Hematopoietic multipotent progenitor cell (in vitro differentiated cells): ENCODE measurements at regions not wholly inside any gene's neighbourhood (a gene's known extent, or its start where the extent isn't known, plus 50 kb on each side); places are given as distances from the start of the nearest gene placed in this dataset.
"Not testable (repeated sequence)": the region's sequence is repeated elsewhere in the genome, so short reads cannot be mapped to it uniquely, and the experiment has no call there.

Experiments
- DNase-seq, 3 donors: peaks; one replicate each; pipeline ENCODE4 v3.0.0-alpha.2; 2011 to 2015; ENCODE audit warnings: low read depth in 2 of 3, low spot score in 2 of 3

- no peak for DNase-seq
These were observed 257.1 kb upstream of the ZFP64 start for GRCh38 chr20:52448513-52449232.

DNA sequence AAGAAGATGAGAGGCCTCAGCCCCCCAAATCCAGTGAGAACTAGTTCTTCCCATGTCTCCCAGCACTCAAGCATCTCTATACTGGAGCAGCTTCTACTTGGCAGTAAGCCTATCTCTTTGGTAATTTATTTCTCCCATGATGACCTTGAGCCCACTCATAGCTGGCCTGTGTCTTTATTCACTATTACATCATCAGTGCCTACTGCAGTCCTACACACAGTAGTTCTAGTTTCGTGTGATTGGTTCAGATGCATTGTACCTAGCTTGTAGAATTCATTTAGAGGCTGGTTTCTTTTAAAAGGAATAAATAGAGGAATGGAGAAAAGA, 255.6 kb upstream of the ZFP64 start:
- no peak for DNase-seq

DNA sequence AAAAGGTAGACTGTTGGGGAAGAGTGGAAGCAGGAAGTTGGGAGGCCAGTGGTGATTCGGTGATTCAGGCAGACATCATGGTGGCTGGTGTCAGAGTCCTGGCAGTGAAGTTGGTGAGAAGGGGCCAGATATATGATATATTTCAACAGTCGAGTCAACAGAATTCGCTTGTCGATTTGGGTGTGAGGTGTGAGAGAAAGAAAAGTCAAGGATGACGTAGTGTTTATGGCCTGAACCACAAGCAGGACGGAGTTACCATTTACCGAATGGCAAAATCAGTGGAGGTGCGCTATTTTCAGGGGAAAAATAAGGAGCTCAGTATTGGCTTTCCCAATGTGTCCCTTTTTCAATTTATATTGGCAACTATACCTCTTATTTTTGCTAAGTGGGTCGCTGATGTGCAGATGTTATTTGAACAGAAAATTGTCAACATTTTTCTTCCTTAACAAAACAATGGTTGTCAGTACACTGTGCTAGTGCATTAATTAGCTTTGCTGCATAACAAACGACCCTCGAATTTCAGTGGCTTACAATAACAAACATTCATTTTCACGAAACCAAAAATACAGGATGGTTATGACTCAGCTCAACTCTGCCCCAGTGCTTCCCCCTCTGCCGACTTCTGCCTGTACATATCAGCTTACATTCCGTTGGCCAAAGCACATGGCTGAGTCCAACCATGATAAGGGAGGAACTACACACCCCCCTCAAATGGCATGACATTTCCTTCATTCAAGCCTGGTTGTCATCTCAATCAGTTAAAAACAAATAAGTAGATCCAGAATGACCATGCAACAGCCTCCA, 255.0 kb upstream of the ZFP64 start:
- no peak for DNase-seq

GRCh38 chr20:52444455-52444854, 252.9 kb upstream of the ZFP64 start:
- no peak for DNase-seq

DNA sequence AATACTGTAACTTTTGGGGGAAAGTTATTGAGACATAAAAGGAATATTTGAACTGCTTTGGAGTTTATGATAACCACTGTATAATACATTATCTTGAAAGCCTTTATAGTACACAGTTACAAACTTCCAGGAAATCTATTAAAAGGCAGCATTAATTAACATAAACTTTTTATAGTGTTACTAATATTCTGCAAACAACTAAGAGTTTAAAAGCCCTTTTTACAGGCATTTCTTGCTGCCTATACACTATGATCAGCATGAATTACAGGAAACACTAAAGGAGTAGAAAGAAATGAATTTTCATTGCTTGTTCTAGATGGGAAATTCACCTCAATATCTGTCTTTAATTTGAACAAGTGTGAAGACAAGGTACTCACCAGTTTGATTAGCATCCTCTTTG, 252.3 kb upstream of the ZFP64 start:
- DNase-seq = no peak

GRCh38 chr20:52441710-52442109, 250.1 kb upstream of the ZFP64 start:
- DNase-seq = no peak

DNA sequence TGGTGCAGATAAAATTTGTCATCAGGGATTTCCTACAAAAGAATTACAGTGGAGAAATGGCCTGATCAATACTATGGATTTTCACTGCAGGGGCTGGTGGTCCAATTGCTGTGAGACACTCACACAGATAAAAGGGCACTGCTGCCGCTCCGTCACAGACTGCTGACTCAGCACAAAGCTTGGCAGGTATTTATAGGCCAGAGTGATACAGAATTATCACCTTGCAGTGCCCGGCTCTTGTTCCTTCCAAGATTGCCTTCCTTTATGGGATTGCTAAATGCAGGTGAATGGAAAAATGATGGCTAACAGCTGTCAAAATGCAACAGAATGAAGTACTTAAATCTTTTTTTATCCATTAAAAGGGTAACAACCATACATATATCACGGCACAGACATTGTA, 247.8 kb upstream of the ZFP64 start:
- DNase-seq = no peak

DNA sequence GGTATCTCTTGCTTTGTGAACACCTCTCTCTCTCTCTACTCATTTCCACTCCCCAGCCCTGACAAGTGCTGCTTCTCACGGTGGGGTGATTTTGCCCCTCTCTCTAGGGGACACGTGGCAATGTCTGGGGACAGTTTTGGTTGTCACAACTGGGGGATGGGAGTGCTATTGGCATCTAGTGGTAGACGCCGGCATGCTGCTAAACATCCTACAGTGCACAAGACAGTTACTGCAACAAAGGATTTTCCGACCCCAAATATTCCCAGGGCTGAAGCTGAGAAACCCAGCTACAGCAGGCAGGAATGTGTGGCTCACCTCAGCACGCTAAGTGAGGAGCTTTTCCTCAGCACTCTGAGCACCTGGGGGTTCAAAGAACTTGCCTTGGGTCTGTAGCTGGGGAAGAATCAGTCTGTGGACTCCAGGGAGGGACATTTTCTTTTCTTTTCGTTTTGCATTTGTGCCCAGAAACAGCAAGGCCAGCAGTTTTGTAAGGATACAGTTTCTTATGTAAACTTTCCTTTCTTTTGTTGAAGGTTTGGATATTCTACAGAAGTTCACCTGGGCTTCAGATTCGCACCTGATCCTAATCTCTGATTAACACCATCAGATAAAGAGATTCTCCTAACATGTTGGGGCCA, 246.9 kb upstream of the ZFP64 start:
- no peak for DNase-seq

GRCh38 chr20:52434453-52434852, 242.9 kb upstream of the ZFP64 start:
- no peak for DNase-seq

GRCh38 chr20:52434041-52434425, 242.5 kb upstream of the ZFP64 start:
- DNase-seq = no peak

GRCh38 chr20:52433326-52434040, 241.9 kb upstream of the ZFP64 start:
- no peak for DNase-seq

DNA sequence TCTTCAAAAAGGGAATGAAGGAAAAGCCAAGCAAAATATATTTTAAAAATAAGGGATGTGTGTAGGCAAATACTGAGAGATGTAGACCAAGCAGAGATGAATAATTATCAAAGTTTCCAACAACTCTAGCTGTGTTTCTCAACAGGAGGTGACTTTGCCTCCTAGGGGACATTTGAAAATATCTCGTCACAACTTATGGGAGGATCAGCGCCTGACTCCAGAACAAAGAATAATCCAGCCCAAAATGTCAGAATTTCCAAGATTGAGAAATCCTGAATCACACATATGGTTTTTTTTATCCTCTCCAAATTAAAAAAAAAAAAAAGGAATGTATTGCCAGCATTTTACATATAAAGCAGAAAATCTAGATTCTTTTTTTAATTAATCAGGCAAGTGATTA, 241.2 kb upstream of the ZFP64 start:
- no peak for DNase-seq

DNA sequence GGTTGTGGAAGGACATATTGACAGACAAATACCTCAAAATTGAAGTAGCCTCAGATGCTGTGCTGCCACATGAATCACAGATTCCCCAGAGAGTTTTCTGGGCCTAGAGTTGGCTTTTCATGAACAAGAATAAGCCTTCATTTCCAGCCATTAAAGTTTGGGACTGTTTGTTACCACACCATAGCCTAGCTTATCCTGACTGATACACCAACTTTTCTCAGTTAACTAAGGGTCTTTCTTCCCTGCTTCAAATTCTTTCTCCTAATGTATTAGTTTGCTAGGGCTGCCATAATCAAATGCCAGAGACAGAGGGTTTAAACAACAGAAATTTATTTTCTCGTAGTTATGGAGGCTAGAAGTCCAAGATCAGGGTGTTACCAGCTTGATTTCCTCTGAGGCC, 237.4 kb upstream of the ZFP64 start:
- no peak for DNase-seq

GRCh38 chr20:52427960-52428359, 236.4 kb upstream of the ZFP64 start:
- no peak for DNase-seq

DNA sequence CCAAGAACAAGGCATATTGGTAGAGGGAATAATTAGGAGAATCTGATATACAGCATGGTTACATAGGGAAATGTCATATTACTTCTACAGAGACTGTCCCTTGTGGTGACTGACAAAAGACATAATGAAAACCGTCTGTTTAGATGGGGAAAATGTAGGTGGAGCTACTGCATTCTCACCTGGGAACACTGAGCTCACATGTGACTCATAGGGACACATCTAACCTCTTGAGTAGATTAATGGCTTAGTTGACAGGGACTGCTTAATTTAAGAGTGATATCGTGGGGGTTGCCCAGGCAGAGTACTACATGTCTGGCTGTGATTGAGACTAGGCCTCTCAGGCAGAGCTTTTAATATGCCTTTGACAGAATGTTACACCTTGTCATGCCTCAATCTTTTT, 235.3 kb upstream of the ZFP64 start:
- DNase-seq = no peak

- DNase-seq = no peak
These were observed 234.1 kb upstream of the ZFP64 start for GRCh38 chr20:52425701-52426100.

DNA sequence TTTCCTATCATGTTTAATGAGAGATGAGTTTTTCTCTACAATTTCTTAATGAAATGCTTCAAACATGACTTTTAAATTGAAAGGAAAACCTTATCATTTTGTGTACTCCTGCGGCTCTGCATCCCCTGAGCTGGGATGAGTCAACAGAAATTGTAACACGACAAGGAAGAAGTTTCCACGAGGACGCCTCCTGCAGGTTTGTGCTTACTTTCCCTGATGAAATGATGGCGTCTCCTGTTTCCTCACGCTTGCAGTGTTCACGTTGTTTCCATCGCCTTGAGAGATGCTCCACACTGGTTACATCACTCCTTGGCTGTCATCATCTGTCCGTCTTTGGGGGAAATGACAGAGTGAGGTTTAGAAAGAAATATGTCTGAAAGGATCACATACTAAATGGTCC, 233.7 kb upstream of the ZFP64 start:
- no peak for DNase-seq

DNA sequence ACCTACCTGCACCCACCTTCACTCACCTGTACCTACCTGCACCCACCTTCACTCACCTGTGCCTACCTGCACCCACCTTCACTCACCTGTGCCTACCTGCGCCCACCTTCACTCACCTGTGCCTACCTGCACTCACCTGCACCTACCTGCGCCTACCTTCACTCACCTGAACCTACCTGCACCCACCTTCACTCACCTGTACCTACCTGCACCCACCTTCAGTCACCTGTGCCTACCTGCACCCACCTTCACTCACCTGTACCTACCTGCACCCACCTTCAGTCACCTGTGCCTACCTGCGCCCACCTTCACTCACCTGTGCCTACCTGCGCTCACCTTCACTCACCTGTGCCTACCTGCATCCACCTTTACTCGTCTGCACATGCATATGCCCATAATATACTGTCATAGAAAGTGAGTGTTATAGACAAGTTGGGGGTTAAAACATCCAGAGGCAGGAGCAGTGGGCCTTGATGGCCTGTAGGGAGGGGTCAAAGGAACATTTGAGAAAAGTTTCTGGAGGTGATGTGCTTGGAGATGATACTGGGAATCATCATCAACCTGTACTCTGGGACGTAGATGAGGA, 232.9 kb upstream of the ZFP64 start:
- not testable (repeated sequence) for DNase-seq

DNA sequence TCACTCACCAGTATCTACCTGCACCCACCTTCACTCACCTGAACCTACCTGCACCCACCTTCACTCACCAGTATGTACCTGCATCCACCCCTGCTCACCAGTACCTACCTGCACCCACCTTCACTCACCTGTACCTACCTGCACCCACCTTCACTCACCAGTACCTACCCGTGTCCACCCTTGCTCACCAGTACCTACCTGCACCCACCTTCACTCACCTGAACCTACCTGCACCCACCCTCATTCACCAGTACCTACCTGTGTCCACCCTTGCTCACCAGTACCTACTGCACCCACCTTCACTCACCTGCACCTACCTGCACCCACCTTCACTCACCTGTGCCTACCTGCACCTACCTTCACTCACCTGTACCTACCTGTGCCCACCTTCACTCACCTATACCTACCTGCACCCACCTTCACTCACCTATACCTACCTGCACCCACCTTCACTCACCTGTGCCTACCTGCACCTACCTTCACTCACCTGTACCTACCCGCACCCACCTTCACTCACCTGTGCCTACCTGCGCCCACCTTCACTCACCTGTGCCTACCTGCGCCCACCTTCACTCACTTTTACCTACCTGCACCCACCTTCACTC, 232.1 kb upstream of the ZFP64 start:
- not testable (repeated sequence) for DNase-seq

DNA sequence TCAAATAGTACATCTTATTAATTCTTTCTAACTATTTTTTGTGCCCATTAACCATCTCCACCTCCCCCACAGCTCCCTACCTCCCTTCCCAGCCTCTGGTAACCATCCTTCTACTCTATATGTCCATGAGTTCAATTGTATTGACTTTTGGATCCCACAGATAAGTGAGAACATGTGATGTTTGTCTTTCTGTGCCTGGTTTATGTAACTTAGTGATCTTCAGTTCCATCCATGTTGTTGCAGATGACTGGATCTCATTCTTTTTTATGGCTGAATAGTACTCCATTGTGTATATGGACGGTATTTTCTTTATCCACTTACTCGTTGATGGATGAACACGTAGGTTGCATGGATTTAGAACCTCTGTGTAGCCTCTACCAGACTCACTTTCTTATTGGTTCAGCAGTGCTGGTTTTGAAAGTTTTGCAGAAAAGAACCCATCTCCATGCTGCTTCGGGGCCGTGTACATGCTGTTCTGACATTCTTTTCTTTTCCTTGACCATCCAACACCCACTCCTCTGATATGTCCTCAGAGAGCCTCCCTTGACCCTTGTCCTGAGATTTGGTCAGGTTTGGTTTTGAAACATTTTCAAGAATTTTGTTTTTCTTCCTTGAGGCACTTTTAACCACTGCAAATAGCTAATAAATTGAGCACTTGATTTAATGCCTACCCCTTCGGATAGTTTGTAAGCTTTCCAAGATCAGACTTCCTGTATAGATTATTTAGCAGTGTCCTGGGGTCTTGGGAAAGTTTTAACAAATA, 231.2 kb upstream of the ZFP64 start:
- no peak for DNase-seq
